ENCODE measurements at regions not wholly inside any gene's neighbourhood (a gene's known extent, or its start where the extent isn't known, plus 50 kb on each side); places are given as distances from the start of the nearest gene placed in this dataset.

DNA sequence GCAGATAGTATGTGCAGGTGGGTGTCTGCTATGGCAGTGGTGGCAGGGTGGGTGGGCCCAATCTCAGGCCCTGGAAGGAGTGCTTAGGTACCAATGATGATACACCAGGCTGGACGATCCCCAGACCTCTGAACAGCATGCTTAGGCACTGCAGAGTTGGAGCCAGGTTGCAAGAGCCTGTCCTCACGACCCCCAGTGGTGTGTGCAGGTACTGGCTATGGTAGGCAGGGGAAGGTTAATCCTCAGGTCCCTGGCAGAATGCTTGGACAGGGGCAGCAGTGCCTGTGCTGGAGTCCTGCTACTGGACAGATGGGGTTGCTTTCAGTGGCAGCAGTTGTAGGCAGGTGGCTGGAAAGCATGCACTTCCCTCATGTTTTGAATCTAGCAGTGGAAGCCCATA lies 100.5 kb upstream of the NEK7 start:
- TF ChIP-seq JUND (IDR thresholded peaks at IDR 0.05; ENCODE audit: low read depth): no peak
- in situ Hi-C loops (cut with HindIII; ENCODE audit: low pct_unique_long_range_greater_than_20kb, low sequenced_read_pairs): no loop called here
- peak in 1 of 2 experiments; percentile 26 for DNase-seq (ENCODE audit: low read depth in 1 of 2, low spot score in 1 of 2)

DNA sequence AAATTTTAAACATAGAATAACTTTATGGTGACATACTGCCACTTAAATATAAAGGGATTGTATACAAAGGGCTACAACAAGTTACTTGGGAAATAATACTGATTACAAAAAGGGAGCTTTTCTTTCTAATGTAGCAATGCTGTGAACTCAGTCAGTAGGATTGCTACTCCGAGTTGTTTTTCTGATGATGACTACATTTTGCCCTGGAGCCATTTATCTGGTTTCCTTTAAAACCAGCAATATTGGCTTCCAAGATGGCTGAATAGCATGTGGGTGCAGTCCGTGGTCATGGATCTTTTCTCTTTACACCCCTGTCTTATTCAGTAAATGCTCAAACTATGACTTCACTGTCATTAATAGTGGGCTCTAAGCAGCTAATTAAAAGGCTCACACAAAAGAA lies 92.6 kb upstream of the NEK7 start:
- in situ Hi-C loops (cut with HindIII; ENCODE audit: low pct_unique_long_range_greater_than_20kb, low sequenced_read_pairs): no loop called here
- TF ChIP-seq JUND (IDR thresholded peaks at IDR 0.05; ENCODE audit: low read depth): no peak
- DNase-seq (ENCODE audit: low read depth in 1 of 2, low spot score in 1 of 2): no peak

DNA sequence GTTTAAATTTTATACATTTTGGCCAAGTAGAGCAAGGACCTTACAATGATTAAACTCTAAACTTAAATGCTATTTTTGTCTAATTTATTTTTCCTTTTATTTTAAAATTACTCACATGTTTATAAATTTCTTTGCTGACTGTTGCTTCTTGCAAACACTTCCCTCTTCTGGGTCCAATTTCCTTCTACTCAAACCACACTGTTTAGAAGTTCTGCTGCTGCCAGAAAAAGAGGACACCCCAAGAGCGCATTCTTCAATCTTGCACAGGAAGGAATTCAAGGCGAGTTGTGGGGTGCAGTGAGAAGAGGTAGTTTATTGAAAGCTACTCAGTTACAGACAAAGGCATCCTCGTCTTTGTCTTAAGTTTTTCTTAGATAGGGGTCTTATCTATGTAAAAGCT lies 88.5 kb upstream of the NEK7 start:
- TF ChIP-seq JUND (IDR thresholded peaks at IDR 0.05; ENCODE audit: low read depth): no peak
- no peak for DNase-seq (ENCODE audit: low read depth in 1 of 2, low spot score in 1 of 2)
- in situ Hi-C loops (cut with HindIII; ENCODE audit: low pct_unique_long_range_greater_than_20kb, low sequenced_read_pairs): no loop called here

DNA sequence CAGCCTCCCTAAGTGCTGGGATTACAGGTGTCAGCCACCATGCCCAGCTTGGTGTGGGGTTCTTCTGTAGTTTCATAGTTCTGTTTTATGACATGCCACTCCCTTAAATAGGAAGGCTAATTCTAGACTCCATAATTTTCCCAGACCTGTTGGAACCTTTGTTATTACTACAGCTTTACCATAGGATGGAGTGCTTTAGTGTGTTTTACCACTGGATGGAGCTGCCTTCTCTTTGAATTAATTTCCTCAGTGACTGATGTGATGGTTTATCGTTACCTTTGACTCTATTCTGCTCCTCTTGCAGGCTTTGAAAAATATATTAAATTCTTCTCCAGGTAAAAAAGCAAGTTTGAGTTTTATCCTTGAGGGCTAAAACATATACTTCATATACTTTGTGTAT lies 84.6 kb upstream of the NEK7 start:
- no peak for TF ChIP-seq JUND (IDR thresholded peaks at IDR 0.05; ENCODE audit: low read depth)
- peak in 1 of 2 experiments; percentile 49 for DNase-seq (ENCODE audit: low read depth in 1 of 2, low spot score in 1 of 2)
- in situ Hi-C loops (cut with HindIII; ENCODE audit: low pct_unique_long_range_greater_than_20kb, low sequenced_read_pairs): no loop called here

DNA sequence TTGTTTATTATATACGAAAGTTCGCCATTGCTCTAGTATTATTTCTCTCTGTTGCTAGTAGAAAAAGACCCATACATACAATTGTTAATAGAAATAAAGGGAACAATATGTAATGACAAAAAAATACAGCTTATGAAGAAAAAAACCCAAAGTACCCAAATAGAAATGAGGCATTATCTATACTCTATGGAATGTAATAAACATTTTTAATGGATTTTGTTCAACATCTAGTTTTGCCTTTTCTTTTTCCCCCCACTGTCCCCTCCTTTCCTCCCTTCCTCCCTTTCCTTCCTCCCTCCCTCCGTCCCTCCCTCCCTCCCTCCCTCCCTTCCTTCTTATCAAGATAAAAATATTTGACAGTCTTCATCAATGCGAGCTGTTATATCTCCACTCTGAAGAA lies 81.5 kb upstream of the NEK7 start:
- in situ Hi-C loops (cut with HindIII; ENCODE audit: low pct_unique_long_range_greater_than_20kb, low sequenced_read_pairs): no loop called here
- no peak for DNase-seq (ENCODE audit: low read depth in 1 of 2, low spot score in 1 of 2)
- no peak for TF ChIP-seq JUND (IDR thresholded peaks at IDR 0.05; ENCODE audit: low read depth)

DNA sequence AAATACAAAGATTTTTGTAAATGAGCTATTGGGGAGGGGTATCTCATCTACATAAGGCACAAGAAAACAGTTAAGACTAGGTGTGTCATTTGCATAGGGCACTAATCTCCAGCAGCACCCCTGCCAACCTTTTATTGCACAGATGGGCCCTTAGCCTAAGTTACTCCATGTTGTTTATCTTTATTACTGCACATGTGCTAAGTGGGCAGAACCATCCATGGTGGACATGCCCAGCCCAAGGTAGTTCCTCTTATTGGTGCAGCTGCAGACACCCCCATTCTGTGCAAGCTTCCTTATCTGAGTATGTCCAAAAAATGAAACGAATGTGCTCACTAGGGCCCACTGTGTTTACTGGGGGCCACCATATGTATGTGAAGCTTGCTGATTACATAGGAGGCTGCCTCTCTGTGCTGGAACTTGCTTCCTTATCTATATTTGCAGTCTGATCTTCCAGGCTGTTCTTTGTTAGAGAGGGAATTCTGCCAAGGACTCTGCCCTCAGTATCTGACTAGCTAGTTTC lies 77.3 kb upstream of the NEK7 start:
- TF ChIP-seq JUND (IDR thresholded peaks at IDR 0.05; ENCODE audit: low read depth): no peak
- DNase-seq (ENCODE audit: low read depth in 1 of 2, low spot score in 1 of 2): no peak
- in situ Hi-C loops (cut with HindIII; ENCODE audit: low pct_unique_long_range_greater_than_20kb, low sequenced_read_pairs): no loop called here

DNA sequence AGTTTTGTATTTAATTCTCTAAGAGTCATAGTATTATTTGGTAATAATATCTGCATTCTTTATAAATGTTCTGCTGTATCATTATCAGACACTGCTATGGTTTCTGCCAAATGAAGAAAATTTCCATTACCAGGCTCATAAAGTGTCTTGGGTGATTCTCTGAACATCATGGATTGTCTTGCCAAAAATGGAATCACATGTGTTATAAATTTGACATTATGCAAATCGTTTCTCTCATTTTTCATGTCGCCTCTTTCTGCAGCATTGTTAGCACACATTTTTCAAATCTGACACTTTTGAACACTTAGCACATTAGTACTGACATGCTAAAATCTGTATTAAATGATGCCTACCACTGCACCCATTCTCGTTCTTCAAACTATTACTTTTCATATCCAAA lies 74.2 kb upstream of the NEK7 start:
- in situ Hi-C loops (cut with HindIII; ENCODE audit: low pct_unique_long_range_greater_than_20kb, low sequenced_read_pairs): no loop called here
- DNase-seq (ENCODE audit: low read depth in 1 of 2, low spot score in 1 of 2): no peak
- TF ChIP-seq JUND (IDR thresholded peaks at IDR 0.05; ENCODE audit: low read depth): no peak

DNA sequence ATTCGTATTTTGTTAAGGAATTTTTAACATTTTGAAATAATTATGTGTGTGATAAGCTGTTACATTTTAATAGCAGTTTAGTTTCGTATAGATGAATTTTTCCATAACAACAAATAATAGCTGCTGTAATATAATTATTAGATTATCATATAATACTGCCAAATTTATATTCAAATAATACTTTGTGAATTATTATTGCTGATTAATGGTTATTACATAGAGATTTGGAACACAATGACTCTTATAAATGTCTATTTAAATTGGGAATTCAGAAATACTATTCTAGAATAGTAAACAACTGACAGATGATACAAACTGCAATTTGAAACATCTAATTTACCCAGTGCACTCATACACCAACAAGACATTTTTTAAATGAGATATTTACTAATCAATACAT lies 73.2 kb upstream of the NEK7 start:
- in situ Hi-C loops (cut with HindIII; ENCODE audit: low pct_unique_long_range_greater_than_20kb, low sequenced_read_pairs): no loop called here
- no peak for TF ChIP-seq JUND (IDR thresholded peaks at IDR 0.05; ENCODE audit: low read depth)
- no peak for DNase-seq (ENCODE audit: low read depth in 1 of 2, low spot score in 1 of 2)

DNA sequence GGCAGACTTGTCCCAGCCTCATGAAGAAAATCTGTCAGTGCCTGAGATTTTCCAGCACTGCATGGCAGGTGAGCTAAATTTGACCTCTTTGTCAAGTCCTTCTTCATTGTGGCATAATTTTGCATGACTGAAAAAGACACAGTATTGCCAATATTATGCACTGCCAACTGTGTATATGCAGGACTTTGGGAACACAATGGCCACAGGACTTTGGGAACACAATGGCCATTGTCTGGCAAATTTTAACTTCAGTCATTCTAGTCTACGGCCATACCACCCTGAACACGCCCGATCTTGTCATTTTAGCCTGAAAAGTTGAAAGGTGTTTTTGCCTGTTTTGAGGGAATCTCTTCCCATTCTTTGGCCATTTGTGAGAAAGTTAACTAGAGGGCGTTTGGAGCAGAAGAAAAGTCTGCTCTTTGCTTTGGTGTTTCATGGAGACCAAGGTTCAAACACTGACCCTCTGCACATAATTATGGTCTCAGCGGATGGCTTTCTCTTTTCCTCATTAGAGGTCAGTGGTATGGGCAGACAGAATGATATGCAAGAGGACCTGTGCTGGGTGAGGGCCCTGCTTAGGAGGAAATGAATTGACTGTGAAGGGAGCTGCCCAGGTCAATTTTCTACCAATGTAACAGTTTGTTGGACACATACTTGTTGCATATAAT lies 72.4 kb upstream of the NEK7 start:
- DNase-seq (ENCODE audit: low read depth in 1 of 2, low spot score in 1 of 2): no peak
- TF ChIP-seq JUND (IDR thresholded peaks at IDR 0.05; ENCODE audit: low read depth): no peak
- in situ Hi-C loops (cut with HindIII; ENCODE audit: low pct_unique_long_range_greater_than_20kb, low sequenced_read_pairs): no loop called here

DNA sequence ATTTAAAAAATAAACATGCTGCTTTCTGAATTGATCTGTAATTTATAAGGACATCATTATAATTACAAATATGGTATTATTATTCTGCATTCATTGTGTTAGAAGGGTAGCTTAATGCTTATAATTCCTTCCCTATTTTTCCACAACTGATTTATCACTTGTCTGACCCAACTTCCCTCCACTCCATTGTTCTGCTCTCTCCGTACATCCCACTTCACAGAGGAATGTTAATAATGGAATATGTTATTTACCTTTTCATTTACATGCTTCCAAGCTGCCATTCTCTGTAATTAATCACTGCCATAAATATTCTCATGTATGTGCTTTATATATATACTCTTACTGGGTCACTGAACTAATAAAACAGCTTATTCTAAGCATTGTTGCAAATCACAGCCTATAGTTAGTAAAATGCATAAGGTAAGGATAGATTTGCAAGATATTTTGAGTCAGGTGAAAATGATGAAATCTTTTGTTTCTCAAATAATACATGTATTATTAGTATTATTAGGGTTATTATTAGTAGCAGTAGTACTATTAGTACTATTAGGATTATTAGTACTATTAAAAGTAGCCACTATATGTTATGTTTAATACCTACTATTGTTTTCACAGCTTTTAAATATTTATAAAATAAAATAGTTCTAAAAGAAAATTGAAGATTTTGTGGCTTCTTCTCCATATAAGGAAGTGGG lies 70.6 kb upstream of the NEK7 start:
- no peak for TF ChIP-seq JUND (IDR thresholded peaks at IDR 0.05; ENCODE audit: low read depth)
- in situ Hi-C loops (cut with HindIII; ENCODE audit: low pct_unique_long_range_greater_than_20kb, low sequenced_read_pairs): no loop called here
- DNase-seq (ENCODE audit: low read depth in 1 of 2, low spot score in 1 of 2): no peak

DNA sequence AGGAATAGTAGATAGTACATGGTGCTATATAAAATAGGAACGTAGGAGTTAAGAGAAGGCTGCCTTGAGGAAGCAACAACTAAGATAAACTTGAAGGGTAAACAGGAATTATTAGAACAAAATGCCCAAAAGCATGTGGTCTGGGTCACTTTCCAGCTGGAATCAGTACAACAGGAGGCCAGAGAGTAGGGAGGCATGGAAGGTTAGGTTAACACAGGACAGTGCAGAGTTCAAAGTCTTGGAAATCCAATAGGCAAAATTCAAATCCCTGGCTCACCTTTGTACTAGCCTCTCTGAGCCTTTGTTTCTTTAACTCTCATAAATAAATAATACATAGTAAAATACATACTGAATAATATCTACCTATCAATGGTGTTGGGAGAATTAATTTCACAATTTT lies 69.0 kb upstream of the NEK7 start:
- no peak for TF ChIP-seq JUND (IDR thresholded peaks at IDR 0.05; ENCODE audit: low read depth)
- DNase-seq (ENCODE audit: low read depth in 1 of 2, low spot score in 1 of 2): no peak
- in situ Hi-C loops (cut with HindIII; ENCODE audit: low pct_unique_long_range_greater_than_20kb, low sequenced_read_pairs): no loop called here

DNA sequence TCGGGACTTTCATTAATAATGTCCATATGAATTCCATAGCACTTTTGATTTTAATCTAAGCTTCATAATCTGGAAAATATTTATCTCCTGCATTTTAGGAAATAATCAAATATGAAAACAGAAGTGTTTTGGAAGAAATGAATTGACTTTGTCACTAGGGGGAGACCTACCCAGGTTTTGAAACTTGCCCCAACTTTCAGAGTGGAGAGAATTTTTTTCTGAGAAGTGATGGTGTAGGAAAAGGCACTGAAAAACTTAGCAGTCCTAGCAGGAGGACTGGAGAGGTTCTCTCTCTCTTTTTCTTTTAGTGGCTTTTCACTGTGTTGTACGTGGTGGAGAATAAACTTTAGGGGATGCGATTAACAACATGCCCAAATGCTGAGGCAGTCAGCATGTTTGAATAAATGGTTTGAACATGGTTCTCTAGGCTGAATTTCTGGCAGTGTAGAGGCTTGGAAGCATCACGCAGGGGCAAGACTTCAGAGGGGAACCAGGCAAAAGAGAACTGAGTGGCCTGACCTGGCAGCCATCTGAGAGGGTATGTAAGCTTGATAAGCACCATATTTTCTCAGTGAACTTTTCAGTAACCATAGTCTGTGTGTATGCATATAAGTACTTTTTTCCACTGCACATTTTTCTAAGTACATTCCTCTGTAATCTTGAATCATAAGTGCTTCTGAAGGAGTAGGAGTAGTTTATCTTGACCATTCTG lies 68.3 kb upstream of the NEK7 start:
- DNase-seq (ENCODE audit: low read depth in 1 of 2, low spot score in 1 of 2): peak; percentile 30 to 63
- TF ChIP-seq JUND (IDR thresholded peaks at IDR 0.05; ENCODE audit: low read depth): no peak
- in situ Hi-C loops (cut with HindIII; ENCODE audit: low pct_unique_long_range_greater_than_20kb, low sequenced_read_pairs): no loop called here

DNA sequence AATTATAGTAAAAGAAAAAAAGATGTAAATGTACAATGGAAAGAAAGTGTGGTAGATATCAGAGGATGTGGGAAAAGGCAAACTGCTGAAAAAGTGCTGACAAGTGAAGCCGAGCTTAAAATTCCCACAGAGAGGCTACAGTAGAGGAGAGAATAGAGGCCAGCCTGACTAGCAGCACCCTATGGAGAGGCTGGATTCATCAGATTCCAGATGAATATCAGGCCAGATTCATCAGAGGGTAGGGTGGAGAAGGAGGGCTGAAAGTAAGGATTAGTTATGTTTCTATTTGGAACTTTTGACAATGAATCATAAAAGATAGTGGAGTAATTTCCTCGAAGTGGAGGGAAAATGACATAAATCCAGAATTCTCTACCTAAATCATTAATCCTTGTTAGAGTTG lies 60.4 kb upstream of the NEK7 start:
- in situ Hi-C loops (cut with HindIII; ENCODE audit: low pct_unique_long_range_greater_than_20kb, low sequenced_read_pairs): no loop called here
- no peak for DNase-seq (ENCODE audit: low read depth in 1 of 2, low spot score in 1 of 2)
- TF ChIP-seq JUND (IDR thresholded peaks at IDR 0.05; ENCODE audit: low read depth): no peak

Measured in T47D (cell line).